HUDEP-2 (cell line): ENCODE measurements at regions not wholly inside any gene's neighbourhood (a gene's known extent, or its start where the extent isn't known, plus 50 kb on each side); places are given as distances from the start of the nearest gene placed in this dataset.

ENCODE experiments used
- DNase-seq, 76 experiments: peaks; one replicate each; lab custom pipeline; 2025; ENCODE audit not compliant: unreplicated experiment in 76 of 76; lab: John Stamatoyannopoulos, UW

DNA sequence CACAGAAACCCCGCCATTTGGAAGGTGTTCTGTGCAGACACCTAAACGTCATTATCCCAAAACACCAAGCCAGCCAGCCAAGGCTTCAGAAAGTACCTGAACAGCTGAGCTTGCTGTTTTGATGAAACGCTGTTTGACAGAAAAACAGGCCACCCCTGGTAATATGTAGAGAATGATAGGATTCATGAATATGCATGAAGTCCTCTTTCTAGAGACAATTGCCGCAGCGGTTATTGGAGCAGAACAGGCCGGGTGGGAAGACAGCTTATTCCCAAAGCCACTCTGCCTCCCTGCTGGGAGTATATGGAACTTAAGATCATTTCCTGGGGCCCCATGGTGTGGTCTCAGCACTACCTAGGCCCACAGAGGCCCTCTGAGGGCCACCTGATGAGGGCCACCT is 229.5 kb downstream of the UQCRFS1 start:
- DNase-seq: no peak

DNA sequence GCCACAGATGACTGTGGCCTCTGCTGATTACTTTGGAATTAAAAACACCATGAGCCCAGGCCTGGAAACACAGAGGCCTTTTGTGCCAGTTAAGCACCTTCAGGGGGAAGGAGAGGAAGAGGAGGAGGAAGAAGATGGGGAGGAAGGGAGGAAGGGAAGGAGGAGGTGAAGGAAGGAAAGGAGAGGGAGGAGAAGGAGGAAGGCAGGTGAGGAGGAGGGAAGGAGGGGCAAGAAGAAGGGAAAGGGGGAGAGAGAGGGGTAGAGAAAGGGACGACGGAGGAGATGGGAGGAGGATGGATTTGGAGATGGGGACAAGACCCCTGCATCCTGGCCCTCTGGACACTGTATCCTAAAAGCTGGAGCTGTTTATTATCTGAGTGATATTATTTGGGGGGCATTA is 231.0 kb downstream of the UQCRFS1 start:
- no peak for DNase-seq

DNA sequence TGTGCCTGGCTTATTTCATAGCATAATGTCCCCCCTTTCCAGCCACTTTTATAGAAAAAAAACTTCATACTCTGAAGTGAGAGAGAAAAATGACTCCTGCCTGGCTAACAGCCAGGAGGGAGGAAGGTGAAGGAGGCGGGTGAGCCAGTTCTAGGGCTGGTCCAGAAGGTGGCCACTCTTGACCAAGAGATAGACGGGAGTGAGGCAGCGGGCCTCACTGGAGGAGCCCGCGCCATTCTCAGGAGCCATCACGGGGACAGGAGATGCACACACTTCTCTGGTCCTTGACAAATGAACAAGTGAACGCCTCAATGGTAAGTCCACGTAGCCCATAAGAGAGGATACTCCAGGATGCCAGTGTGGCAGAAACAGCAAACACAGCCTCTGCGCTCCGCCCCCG is 231.4 kb downstream of the UQCRFS1 start:
- no peak for DNase-seq

DNA sequence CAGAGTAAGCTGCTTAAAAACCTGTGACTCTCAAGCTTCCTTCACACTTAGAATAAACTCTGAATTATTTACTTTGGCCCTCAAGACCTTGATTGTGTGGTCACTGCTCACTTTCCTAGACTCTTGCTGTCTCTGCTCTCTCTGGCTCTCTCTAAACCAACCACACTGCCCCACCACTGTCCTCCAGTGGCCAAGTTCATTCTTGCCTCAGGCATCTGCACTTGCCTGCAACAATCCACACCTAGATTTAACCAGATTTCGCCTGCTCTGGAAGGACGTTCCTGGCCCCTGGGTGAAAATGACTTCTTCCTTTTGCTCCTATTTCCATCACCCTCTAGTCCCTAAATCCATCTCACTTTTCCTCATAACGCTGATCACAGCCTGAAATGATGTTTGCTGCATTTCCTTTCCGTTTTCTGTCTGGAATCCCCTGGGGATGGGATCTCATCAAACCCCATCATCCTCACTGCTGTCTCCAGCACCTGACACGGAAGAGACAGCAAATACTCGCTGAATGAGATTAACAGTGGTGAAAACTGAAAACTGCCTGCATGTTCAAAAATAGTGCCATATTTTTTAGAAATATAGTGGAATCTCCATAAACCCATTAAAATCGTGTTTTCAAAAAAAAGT is 232.6 kb downstream of the UQCRFS1 start:
- no peak for DNase-seq

DNA sequence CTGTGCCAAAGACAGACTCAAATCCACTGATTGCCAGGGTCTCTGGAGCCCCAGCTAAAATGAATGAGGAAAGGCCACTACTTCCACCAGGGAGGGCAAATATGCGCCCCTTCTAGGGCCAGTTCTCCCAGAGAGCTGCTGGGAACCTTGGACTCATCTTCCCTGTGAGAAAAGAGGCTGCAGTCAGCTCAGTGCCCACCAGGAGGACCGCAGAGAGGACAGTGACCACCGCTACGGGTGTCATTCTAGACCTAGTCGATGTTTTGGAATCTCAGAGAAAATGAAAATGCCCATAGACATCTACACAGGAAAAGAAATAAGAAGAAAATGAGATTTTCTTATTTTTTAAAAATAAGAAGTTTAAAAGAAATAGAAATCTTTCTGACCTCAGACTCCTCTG is 235.1 kb downstream of the UQCRFS1 start:
- DNase-seq: no peak

DNA sequence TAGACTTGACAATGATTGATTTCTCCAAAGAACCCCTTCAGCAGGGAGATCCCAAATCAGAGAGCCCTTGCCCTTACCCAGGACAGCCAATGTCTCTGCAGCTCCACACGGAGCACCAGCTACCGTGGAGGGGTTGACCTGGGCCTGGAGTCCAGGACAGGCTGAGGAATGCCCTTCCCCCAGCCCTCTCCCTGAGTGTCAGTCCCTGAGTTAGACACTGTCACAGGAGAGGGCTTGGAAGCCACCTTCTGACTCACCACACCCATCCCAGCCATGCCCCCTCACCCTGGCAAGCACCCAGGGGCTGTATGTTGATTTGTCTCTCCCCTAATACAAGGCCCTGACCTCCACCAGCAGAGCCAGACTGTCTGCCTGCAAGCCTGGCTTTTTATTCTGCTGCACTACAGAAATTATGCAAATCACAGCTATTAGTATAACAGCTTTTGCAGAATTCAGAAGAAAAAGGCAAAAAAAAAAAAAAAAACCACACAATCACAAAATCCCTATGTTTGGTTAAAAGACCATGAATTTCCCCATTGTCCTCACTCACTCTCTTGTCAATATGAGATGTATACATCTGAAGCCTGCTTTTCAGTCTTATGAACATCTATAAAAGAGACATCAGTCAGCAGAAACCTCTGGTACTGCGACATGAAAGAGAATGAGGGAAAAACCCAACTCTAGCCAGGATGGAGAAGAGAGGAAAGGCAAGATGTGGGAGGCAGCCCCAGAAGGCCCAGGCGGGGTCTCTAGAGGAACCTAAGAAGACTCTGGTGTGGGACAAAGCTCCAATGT is 240.7 kb downstream of the UQCRFS1 start:
- no peak for DNase-seq

DNA sequence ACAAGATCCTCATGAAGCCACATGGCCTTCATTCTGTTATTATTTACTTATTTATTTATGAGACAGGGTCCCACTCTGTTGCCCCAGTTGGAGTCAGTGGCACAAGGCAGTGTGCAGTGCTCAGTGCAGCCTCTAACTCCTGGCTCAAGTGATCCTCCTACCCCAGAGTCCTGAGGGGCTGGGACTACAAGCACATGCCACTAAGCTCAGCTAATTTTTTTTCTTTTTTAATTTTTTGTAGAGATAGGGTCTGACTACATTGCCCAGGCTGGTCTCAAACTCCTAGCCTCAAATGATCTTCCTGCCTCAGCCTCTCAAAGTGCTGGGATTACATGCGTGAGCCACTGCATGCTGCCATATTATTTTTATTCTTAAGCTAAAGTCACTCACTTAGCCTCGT is 241.4 kb downstream of the UQCRFS1 start:
- DNase-seq: no peak

DNA sequence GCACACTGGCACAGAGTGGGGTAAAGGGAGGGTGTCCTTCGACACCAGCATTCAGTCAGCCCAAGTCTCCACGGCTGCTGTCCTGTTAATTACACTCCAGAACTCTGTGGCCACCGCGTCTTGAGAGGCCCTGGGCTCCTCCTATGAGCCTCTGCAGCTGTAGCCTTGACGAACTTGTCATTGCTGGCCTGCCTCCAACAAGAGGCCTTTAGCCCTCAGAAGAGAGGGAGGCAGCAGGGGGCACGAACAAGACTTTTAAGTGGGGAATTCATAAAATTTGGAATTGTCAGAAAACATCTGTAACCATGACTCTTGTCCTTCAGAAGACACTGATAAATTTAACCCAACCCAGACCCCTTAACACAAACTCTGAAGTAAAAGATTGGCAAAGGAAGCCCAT is 241.9 kb downstream of the UQCRFS1 start:
- no peak for DNase-seq

DNA sequence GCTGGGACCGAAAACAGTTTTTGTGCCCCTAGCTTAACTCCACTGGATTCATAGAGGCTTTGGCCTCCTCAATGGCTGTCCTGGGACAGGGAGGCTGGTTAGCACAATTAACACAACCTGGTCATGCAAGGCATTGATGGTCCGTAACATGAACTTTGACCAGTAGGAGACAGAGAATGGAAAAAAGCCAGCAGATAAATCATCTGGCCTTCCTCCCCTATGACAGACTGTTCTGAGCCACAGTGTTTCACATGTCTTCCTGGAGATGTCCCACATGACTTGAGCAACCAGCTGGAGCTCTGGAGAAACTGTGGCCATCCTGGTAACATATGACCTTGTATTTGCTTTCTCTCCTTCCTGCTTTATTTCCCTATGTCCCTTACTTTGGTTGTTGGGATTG is 244.2 kb downstream of the UQCRFS1 start:
- DNase-seq: no peak

DNA sequence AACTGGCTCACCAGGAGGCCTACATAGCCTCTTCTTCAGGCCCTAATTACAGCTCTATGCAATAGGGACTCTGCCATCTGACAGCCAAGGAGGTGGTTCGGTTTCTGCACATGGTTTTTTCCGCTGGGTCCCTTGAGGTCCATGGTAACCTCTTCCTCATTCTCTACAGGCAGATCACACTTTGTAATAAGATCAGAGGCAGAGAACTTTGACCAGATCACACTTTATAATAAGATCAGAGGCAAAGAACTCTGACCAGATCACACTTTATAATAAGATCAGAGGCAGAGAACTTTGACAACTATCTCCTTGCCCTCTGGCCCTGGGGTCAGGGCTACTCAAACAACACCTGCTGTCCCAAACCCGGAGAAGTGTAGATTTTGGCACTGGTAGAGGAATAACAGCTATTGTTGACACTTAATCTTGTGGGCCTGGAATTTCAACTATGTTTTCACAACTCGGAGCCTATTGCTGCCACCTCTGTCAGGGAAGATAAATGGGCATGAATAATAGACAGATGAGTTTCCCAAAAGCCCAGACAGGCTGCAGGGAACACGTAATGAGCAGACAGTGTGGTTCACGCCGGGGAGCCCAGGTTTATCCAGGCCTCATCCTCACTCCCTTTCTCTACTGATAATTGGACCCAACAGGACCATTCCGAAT is 246.1 kb downstream of the UQCRFS1 start:
- no peak for DNase-seq

DNA sequence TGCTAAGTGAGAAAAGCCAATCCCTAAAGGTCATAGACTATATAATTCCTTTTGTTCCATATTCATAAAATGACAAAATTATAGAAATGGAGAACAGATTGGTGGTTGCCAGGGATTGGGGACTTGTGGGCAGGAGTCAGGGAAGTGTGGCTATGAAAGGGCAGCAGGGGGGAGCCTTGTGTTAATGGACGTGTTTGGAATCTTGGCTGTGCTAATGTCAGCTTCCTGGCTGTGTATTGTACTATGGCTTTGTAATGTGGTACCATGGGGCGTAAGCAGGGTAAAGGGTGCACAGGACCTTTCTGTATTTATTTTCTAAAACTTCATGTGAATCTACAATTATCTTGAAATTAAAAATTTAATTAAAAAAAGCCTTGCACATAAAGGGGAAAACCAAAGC is 248.5 kb downstream of the UQCRFS1 start:
- DNase-seq: no peak

DNA sequence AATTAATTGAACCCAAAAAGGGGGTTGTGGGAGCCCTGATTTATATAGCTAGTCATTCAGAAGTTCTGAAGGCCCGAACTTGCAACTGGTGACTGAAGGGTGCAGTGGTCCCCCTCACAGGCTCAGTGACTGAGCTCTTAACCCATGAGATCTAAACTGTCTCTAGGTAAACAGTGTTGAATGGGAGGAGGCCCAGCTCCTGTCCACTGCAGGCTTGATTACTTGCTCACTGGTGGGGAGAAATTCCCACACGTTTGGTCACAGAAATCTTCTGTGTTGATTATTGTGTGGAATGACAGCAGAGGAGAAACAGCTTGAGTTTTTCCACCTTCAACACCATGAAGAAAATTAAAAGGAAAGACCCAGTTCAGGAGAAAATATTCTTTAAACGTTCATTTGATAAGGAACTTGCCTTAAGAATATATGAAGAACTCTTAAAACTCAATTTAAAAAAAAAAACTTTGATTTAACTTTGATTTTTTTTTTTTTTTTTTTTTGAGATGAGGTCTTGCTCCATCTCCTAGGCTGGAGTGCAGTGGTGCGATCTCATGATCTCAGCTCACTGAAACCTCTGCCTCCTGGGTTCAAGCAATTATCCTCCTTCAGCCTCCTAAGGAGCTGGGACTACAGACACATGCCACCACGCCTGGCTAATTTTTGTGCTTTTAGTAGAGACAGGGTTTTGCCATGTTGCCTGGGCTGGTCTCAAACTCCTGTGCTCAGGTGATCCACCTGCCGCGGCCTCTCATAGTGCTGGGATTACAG is 249.3 kb downstream of the UQCRFS1 start:
- no peak for DNase-seq

DNA sequence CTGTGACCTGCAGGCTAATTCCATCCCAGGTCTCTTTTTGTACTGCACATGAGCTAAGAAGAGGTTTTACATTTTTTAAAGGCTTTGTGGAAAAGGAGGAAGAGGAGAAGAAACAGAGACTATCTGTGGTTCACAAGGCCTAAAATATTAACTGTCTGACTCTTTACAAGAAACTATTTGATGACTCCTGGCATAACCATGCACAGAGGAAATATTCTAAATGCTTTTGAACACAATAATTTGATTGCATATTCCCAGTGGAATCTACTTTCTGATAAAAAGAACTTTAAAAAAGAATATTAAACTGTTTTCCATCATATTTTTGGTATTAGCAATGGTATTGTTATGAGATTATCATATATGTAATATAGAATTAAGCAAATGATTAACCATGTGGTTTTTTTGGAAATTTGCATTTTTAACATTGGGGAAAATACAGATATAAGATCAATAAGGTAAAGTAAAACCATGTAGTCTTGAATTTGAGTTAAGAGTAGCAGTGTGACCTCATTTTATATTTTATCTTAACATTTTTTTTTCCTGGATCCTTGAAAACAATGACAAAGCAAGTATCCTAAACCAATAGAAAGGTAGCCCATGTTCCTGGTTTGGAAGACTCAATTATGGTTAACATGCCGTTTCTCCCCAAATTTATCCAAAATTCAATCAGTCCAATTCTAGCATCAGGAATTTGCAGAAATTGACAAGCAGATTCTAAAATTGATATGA is 251.0 kb downstream of the UQCRFS1 start:
- DNase-seq: no peak

DNA sequence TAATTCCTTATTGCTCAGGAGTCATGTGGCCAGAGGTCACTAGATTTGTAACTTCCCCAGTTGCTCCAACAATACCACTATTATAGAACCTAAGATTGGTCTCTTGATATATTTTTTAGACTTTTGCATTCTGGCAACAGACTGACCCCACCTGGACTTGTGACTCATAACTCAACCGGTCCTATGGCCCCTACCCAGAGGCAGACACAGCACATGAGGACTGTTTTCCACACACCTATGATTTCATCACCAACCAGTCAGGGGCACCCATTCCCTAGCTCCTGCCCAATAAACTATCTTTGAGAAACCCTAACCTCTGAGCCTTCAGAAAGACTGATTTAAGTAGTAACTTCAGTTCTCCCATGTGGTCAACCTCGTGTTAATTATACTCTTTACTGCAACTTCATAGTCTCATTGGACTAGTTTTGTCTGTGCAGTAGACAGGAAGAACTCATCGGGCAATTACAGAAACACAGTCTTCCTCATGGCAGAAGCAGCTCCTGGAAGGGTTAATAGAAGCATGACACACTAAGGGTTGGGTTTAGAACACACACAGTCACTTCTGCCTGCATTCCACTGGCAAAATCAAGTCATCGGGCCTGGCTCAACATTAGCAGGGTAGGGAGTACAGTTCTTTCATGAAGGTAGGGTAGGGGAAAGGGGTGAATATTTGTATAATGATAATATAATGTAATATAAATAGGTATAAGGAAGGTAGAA is 251.8 kb downstream of the UQCRFS1 start:
- DNase-seq: no peak

DNA sequence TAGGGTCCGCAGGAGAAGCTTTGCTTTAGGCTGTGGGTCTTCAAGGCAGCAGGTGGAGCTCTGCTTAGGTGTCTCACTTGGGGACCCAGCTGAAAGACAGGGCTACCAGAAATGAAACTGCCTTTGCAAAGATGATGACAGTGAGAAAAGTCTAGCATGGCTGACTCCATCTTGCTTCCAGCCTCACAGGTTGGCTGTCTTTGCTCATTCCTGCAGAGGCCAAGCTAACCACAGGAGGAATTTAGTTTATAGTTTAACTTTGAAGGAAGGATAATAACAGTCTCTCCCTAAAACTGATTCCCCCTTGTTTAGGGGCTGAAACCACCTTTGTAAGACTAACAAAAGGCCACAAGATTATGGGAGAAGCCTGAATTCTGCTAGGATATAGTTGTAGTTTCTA is 252.4 kb downstream of the UQCRFS1 start:
- no peak for DNase-seq

DNA sequence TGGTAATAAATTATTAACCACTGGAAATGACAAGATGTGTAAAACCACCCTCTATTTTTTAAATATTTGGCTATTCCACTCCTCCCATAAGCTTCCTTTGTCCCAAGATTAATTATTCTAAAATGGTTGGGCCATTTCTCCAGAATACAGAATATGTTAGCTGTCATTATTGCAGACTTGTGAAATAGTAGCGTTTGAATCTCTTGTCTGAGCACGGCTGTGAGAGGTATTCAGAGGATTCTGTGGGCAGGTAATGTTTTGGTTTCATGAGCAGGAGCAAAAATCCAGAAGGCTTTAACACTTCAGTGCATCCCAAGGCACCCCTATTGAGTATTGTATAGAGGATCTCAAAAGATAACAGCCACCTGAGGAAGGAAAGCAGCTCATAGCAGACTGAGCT is 256.0 kb downstream of the UQCRFS1 start:
- DNase-seq: no peak

DNA sequence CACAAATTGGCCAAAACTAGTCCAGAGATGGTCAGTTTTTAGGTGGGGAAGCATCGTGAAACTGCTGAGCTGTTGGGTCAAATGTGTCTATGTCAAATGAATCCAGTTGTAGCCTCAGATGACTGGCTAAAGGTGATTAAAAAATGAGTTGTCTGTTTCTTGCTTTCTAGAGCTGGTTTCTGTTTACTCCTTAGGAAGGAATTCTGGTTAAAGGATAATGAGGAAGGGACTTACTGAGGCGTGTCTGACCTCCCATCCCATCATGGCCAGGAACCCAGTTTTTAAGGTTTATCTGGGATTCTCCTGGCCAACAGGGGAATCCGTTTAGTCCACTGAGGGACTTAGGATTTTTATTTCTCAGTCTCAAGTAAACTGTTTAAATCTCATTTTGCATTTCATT is 256.5 kb downstream of the UQCRFS1 start:
- DNase-seq: no peak

DNA sequence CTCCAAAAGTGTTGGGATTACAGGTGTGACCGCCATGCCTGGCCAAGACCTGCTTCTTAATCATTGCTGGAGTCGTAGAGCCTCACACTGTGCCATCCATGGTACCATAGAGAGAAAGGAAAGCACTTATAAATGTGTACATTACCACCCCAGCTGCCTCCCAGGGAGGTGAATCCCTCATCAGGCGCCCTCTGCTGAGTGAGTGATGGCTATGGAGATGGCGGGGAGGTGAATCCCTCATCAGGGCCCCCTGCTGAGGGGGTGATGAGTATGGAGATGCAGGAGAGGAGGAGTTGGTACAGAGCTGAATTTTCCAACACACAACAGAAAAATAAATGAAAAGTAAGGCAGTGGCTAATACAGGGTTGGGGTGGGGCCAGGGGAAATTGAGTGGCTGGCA is 263.4 kb downstream of the UQCRFS1 start:
- no peak for DNase-seq

DNA sequence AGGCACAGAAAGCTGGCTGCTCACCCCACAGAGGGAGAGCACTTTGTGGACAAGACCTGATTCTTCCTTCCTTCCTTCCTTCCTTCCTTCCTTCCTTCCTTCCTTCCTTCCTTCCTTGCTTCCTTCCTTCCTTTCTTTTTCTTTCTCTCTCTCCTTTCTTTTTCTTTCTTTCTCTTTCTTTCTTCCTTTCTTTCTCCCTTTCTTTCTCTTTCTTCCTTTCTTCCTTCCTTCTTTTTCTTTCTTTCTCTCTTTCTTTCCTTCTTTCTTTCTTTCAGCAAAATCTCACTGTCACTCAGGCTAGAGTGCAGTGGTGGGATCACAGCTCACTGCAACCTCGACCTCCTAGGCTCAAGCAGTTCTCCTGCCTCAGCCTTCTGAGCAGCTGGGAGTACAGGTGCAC is 263.9 kb downstream of the UQCRFS1 start:
- DNase-seq: no peak

DNA sequence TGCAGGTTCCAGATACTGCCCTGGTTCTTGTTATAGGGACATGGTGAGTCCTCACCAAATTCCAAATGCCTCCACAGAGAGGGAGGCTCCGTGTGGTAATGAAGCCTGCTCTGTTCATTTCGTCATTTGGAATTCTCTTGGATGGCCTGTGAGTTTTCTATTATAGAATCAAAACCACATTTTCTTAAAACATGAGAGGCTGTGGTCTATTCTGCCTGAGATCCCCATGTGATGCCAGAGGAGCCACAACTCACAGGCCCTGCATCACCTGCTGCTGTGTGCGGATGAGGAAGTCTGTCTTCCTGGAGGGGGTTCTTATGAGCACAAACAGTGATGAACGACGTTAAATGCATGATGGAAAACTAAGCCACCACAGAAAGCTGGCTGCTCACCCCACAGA is 264.4 kb downstream of the UQCRFS1 start:
- DNase-seq: no peak
